WTC11 (cell line): ENCODE measurements at regions not wholly inside any gene's neighbourhood (a gene's known extent, or its start where the extent isn't known, plus 50 kb on each side); places are given as distances from the start of the nearest gene placed in this dataset.

ENCODE experiments used
- AR ChIP-seq: fragments of 250-450 bp; sonication (Bioruptor Pico); IDR thresholded peaks from 2 replicates; pipeline ENCODE4 v1.9.0; 2021; ENCODE audit warnings: mild to moderate bottlenecking
- CREB1 ChIP-seq: sonication (generic); formaldehyde crosslinking; IDR thresholded peaks from 2 replicates; pipeline ENCODE4 v1.8.0; 2023; ENCODE audit warnings: mild to moderate bottlenecking, missing genetic modification reagents
- CTCF ChIP-seq: fragments of 200-600 bp; IDR thresholded peaks from 2 replicates; pipeline ENCODE4 v1.8.0; 2022; ENCODE audit warnings: antibody characterized with exemption
- E2F5 ChIP-seq: sonication (generic); formaldehyde crosslinking; IDR thresholded peaks from 2 replicates; pipeline ENCODE4 v1.8.1; 2022; ENCODE audit warnings: mild to moderate bottlenecking, moderate library complexity, missing genetic modification reagents
- FOXK1 ChIP-seq: sonication (generic); formaldehyde crosslinking; IDR thresholded peaks from 2 replicates; pipeline ENCODE4 v1.8.0; 2022; ENCODE audit warnings: mild to moderate bottlenecking, moderate library complexity, missing genetic modification reagents
- MAX ChIP-seq: sonication (generic); formaldehyde crosslinking; IDR thresholded peaks from 2 replicates; pipeline ENCODE4 v1.8.0; 2022; ENCODE audit warnings: mild to moderate bottlenecking, missing genetic modification reagents
- NR1H2 ChIP-seq: sonication (generic); formaldehyde crosslinking; IDR thresholded peaks from 2 replicates; pipeline ENCODE4 v1.9.0; 2021; ENCODE audit warnings: mild to moderate bottlenecking, moderate library complexity, missing genetic modification reagents
- SP1 ChIP-seq: sonication (generic); formaldehyde crosslinking; conservative IDR thresholded peaks from 2 replicates; pipeline ENCODE4 v1.8.1; 2022; ENCODE audit warnings: missing genetic modification reagents
- ZNF138 ChIP-seq: sonication (generic); formaldehyde crosslinking; conservative IDR thresholded peaks from 2 replicates; pipeline ENCODE4 v1.8.1; 2022; ENCODE audit warnings: mild to moderate bottlenecking, moderate library complexity, missing genetic modification reagents

GRCh38 chr11:115707180-115707905 is 203.1 kb upstream of the CADM1 start:
- TF ChIP-seq SP1 (no peak), AR (CRISPR knock-in tag) (no peak), CTCF (no peak), MAX (CRISPR knock-in tag) (no peak), E2F5 (no peak), CREB1 (CRISPR knock-in tag) (no peak), ZNF138 (CRISPR knock-in tag) (no peak), FOXK1 (CRISPR knock-in tag) (no peak), NR1H2 (CRISPR knock-in tag) (no peak)
